DMS 273 (cell line): ENCODE measurements at regions not wholly inside any gene's neighbourhood (a gene's known extent, or its start where the extent isn't known, plus 50 kb on each side); places are given as distances from the start of the nearest gene placed in this dataset.
A peak's percentile ranks its signal among the peaks of the same experiment; 100 is the strongest.

ENCODE experiments used
- DNase-seq: peaks from one replicate; lab custom pipeline; 2025; ENCODE audit not compliant: unreplicated experiment; lab: John Stamatoyannopoulos, UW

GRCh38 chr11:70519117-70519516, 120.8 kb downstream of the CTTN start:
- no peak for DNase-seq

- DNase-seq = no peak
Measured at GRCh38 chr11:70521475-70522308, 123.4 kb downstream of the CTTN start.

DNA sequence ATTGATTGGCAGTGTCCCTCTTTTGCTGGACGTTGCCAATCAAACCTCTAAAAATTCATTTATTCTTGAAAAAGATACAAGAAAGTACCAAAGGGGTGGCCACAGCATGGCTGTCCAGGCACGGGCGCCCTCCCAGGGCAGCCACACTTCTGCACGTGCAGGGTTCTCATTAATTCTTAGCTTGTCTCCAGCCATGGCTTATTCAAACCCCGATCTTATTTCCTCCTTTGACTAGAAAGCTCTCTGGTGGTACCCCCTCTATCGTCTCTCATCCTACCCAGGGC, 123.9 kb downstream of the CTTN start:
- no peak for DNase-seq

GRCh38 chr11:70522593-70523311, 124.4 kb downstream of the CTTN start:
- peak; percentile 85 for DNase-seq

GRCh38 chr11:70523384-70524095, 125.2 kb downstream of the CTTN start:
- DNase-seq = no peak

GRCh38 chr11:70524096-70524922, 126.0 kb downstream of the CTTN start:
- DNase-seq = no peak

GRCh38 chr11:70525006-70525405, 126.7 kb downstream of the CTTN start:
- no peak for DNase-seq

GRCh38 chr11:70525466-70525865, 127.1 kb downstream of the CTTN start:
- no peak for DNase-seq

DNA sequence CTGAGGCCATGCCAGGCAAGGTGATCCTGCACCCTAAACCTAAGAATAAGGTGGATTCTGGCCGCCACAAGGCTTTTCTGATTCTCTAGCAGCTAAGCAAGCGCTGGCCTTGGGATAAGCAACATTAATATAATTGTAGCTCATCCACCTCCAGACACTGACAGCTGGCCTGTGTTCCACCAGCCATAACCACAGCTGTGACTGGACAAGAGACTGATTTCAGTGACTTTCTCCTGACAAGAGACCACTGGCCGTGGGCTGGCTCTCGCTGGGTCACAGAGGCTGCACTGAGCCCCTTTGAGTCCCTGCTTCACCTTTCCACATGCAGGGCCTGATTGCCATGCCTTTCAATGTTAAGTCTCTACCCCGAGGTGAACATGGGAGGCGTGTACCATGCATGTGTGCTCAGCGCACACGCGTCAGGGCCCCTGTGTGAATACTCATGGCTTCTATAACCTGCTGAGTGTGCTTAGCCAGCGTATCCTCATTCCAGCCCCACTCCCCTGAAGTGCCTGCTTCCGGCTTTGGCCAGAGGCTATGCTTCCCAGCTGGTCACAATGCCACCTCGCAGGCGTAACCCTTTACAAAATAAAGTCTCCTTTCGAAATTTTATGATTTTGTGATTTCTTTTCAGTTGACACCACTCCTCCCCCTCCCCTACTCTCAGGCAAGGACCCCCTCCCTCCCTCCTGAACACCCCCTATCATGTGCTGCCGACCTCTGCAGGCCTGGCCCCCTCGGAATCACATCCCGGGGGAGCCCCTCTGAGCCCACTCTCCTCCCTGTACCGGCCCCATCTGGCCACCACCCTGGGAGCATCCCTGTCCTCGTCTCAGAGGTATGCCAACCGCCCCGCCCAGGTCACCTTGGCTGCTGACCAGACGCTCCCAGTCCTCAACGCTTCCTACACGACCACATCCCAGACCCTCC, 128.1 kb downstream of the CTTN start:
- peak; percentile 9 for DNase-seq

DNA sequence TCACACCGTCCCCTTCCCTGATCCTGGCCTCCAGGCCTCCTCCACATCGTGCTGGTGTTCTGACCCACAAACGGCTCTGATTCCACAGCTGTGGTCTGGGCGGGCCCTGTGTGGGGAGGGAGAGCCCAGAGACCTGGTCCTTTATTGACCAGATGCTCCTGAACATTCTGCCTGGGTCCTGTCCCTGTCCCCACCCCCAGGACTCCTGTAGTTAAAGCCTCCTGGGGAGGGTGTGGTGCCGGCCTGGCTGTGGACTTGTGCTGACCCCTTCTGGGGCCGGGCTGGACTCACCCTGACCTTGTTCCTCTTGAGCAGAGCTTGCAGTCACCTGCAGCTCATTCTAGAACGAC, 128.7 kb downstream of the CTTN start:
- DNase-seq = no peak

DNA sequence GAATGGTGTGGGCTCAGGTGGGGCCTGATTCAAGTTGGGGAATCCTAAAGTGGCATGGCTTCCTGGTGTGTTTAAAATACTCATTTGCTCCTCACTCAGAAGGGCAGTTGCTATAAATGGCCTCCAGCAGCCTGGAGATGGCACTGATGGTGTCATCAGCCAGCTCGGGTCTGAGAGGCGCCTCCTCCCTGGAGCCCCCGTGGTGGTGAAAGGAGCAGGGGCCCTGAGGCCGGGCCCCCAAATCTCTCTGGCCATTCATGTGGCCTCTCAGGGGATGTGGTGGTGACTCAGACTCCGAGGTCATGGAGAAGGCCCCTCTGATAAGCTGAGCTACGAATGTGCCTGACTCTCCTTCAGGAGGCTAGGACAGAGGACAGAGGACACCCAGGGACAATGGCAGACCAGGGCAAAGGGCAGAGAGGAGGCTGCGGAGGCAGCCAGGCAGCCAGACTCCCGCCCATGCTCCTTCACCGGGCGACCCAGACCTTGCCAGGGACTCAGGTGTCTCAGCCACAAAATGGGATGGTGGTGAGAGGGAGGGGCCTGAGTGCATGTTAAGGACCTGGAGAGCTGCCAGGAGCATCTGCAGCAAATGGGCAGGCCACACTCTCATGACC, 129.2 kb downstream of the CTTN start:
- no peak for DNase-seq

- no peak for DNase-seq
Measured at GRCh38 chr11:70528046-70528793, 129.9 kb downstream of the CTTN start.

DNA sequence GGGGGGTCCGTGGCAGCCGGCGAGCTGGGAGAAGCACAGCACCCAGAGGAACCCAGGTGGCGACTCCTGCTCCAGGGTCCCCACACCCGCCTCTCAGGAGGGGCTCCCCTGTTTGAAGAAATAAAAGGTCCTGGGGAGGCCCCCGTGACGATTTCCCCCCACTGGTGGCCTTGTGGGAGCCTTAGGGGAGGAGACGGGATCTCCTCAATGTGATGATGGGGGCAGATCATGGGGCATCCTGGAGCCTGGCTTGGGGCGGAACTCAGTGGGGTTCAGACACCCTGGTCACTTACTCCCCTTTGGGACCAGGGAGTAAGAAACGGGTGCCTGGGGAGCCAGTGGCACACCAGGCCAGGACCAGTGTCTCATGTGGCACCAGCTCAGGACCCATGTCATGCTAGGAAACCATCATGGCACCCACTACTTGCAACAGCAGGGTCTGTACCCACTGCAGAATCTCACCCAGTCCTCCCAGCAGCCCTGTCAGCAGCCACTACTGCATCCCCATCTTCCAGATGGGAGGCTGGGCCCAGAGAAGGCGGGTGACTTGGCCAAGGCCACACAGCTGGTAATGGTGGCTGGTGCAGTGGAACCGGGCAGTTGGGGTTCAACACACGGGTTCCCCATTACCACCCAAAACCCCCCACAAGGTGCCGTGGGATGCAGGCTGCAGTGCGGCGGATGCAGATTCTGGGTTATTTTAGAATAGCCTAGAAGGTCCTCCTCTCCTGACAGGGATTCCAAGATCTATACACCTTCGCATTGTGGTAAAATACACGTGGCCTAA, 130.7 kb downstream of the CTTN start:
- DNase-seq = no peak

DNA sequence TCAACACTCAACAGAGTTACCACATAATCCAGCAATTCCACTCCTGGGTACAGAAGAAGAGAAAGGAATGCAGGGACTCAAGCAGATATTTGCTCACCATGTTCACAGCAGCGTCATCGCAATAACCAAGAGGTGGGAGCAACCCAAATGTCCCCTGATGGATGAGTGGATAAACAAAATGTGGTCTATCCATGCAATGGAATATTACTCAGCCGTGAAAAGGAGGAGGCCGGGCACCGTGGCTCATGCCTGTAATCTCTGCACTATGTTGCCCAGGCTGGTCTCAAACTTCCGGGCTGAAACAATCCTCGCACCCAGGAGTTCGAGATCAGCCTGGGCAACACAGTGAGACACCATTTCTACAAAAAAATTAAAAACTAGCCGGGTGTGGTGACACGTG, 131.7 kb downstream of the CTTN start:
- DNase-seq = no peak

DNA sequence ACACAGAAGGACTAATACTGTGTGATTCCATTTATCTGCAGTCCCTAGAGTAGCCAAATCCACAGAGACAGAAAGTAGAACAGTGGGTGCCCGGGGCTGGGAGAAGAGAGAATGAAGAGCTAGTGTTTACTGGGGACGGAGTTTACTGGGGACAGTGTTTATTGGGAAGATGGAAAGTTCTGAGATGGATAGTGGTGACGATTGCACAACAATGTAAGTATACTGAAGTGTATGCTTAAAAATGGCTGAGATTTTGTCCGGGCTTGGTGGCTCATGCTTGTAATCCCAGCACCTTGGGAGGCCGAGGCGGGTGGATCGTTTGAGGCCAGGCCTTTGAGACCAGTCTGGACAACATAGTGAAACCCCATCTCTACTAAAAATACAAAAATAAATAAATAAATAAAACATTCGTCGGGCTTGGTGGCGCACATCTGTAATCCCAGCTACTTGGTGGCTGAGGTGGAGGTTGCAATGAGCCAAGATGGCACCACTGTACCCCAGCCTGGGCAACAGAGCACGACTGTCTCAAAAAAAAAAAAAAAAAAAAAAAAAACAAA, 132.4 kb downstream of the CTTN start:
- DNase-seq = no peak

GRCh38 chr11:70531281-70532065, 133.1 kb downstream of the CTTN start:
- DNase-seq = no peak

DNA sequence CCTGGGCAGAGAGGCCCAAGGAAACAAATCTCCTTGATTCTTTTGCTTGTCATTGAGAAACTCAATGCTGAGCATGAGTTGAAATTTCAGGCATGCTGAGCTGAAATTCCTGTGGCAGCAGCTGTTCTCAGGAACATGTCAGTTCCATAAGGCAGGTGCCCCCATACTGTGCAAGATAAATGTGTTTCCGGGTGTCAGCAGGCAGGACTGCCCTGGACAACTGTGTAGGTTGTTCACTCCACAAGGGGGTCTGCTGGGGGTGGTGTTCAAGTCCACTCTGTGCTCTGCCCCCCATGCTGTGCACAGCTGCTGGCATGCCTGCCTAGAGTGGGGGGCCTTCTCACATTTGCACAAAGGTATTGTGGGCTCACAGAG, 133.7 kb downstream of the CTTN start:
- DNase-seq = no peak
